Left renal pelvis (tissue), 4 donors: ENCODE measurements at regions not wholly inside any gene's neighbourhood (a gene's known extent, or its start where the extent isn't known, plus 50 kb on each side); places are given as distances from the start of the nearest gene placed in this dataset.
"Not testable (repeated sequence)": the region's sequence is repeated elsewhere in the genome, so short reads cannot be mapped to it uniquely, and the experiment has no call there.

Experiments
- DNase-seq, 4 donors: peaks; one replicate each; pipeline ENCODE4 v3.0.0-alpha.2; 2013; ENCODE audit warnings: low read depth in 4 of 4, low spot score in 3 of 4

DNA sequence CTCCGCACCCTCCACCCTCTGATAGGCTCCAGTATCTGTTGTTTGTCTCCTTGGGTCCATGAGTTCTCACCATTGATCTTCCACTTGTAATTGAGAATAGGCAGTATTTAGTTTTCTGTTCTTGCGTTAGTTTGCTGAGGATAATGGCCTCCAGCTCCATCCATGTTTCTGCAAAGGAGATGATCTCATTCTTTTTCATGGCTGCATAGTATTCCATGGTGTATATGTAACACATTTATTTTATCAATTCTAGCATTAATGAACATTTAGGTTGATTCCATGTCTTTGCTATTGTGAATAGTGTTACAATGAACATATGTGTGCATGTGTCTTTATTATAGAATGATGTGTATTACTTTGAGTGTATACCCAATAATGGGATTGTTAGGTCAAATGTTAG is 814.6 kb upstream of the FRG1 start:
- DNase-seq, result no peak

DNA sequence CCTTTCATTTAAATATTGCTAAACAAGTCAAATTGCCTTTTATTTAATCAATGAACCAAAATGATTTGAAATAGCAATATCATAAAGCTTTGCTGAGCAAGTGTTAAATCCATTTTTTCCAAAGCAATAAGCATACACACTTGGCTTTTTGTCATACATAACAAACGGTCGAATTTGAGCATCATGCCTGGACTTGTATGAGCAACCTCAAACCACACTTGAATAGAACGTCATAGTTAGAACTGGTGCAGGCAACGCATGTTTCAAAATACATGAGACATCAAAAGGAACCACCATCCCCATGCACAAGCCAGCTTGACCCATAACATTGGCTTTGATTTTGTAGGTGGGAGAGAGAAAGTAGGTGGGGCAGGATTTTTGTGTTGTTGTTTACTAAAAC is 812.3 kb upstream of the FRG1 start:
- no peak for DNase-seq

DNA sequence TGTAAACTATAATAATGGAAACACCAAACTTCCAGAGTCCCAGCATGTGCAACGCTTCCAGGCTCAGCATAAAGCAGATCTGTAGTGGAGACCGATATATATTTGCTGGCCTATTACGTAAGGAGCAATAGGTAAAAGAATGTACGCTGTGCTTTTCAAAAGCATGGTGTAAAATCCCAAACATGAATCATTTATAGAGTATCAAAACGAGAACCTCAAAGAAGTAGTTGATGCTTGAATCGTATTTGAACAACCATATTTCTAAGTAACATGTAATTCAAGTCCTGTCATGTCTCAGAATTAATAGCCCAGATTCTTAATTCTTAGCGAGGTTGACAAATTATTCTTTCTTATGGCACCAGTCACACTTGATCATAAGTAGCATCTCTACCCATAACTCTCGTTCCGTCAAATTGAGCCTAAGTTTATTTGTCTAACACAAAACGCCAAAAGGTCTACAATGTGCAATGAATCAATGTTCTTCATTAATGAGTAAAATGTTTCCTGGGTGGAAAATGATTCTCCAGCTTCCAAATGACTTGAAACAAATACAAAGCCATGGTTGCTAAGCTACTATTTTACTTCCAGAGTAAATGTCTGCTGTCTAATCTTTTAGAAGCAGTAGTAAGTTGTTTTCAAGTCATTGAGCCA is 811.5 kb upstream of the FRG1 start:
- no peak for DNase-seq

DNA sequence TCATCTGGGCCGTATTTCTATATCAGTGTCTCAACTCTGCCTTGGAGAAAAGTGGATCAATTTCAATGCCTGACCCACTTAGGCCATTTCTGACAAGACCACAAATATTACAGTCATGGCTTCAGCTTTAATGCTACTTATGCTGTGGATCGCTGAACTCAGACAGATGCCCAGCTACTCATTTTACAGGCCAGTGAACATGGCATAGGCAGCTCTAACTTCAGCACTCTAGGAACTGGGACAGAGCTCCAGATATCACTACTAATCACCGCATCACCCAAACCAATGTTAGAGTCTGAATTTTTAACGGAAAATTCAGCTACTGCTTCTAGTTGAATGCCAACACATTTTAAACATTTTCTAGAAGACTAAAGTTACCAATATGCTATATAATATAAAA is 809.6 kb upstream of the FRG1 start:
- no peak for DNase-seq

DNA sequence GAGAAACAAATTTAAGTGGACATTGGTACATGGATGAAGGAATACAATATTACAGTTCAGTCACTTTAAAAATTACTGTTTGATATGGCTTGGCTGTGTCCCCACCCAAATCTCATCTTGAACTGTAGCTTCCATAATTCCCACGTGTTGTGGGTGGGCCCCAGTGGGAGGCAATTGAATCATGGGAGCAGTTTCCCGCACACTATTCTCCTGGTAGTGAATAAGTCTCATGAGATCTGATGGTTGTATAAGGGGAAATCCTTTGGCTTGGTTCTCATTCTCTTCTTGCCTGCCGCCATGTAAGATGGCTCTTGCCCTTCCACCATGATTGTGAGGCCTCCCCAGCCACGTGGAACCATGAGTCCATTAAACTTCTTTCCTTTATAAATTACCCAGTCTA is 804.2 kb upstream of the FRG1 start:
- DNase-seq, result no peak

DNA sequence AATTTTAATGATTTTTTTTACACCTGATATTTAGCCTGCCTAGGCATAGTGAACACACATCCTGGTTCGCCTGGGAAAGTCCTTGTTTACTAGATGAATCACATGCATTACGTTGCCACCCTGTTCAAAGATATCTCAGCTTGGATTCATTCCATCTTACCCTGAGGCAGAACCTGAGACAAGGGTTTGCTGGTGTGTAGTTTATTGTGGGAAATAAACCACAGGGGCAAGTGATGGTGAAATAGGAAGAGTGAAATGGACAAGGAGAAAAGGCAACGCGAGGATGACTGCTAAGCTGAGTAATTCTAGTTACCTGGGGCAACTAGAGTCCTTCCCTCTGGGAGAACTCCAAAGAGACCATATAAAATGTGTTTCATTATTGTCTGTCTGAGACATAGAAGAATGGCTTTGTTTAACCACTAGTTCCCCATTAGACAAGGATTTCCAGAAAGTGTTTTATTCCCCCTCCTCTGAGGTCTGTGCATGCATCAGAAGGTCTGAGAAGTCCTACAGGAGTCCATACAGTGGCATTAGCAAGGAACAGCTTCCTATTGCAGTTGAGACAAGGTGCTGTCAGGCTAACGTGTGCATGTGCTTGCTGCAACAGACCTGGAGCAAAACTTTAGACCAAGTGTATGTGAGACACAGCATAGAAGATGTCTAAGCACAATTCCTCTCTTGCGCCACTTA is 797.3 kb upstream of the FRG1 start:
- DNase-seq, result no peak

DNA sequence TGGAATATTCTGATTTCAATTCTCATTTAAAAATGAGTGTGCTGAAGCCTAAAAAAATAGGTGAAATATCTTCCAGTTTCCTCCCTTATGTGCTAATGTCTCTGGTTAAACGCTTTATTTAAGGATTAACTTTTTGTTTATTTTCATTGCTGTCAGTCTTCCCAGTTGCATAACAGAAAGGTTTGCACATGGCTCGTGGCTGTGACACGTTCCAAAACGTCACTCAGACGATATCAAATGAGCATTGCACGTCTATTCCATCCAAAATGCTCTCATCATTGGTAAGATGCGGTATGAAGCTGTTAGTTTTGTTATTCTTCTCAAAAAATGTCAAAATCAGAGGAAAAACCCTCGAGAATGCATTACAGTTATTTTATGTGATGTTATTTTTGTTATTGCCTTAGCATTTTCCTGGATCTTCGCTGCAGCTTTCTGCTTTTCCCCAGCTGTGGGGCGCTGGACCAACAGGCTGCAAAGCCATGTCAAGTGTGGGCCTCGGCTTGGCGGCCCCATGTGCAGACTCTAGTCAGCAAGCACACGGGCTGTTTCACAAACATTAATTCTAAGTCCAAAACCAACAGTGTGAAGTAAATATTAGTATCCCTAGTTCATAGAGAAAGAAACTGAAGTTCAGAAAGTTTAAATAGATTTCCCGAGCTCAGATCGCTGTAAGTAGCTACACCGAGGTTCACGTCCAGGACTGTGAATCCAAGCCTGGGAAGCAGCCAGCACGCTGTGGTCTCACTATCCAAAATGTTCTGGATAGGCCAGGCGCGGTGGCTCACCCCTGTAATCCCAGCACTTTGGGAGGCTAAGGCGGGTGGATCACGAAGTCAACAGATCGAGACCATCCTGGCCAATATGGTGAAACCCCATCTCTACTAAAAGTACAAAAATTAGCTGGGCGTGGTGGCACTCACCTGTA is 793.4 kb upstream of the FRG1 start:
- no peak for DNase-seq

DNA sequence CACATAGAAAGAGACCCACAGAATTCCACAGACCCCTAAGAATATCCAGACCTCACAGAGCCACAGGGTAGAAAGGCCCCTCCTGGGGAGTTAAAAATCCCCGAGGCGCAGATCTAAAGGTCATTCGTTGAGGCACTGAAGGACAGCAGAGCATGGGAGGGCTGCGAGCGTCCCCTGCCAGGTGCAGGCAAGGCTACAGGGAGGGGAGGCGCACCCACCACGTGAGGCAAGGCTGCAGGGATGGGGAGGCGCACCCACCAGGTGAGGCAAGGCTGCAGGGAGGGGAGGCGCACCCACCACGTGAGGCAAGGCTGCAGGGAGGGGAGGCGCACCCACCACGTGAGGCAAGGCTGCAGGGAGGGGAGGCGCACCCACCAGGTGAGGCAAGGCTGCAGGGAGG is 785.6 kb upstream of the FRG1 start:
- not testable (repeated sequence) for DNase-seq

DNA sequence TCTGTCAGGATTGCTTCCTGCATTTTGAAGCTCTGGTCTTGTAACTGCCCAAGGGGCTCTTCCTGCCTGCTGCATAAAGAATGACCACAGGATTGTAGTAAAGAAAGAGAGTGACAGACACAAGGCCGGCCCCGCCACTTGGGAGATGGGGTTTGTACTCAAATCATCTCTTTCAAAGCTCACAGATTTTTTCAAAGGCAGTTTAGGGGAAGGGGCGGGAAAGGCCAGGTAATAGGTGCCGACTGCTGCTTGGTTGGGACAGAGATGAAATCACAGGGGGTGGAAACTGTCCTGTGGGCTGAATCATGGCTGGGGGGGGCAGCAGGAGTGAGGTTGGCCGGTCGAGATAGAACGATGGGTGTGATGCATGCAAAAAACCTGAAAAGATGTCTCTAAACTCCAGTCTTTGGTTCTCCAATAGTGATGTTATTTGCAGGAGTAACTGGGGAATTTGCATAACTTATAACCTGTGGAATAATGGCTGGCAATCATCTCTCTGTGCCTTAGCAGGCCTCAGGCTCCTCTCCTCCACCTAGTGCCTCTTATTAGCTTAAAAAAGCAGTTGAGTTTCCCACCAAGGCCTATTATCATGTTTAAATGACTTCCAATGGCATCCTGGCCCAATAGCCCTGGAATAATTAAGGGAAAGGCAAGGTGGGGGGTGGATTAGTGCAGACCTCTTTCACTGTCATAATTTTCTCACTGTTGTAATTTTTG is 778.4 kb upstream of the FRG1 start:
- no peak for DNase-seq

DNA sequence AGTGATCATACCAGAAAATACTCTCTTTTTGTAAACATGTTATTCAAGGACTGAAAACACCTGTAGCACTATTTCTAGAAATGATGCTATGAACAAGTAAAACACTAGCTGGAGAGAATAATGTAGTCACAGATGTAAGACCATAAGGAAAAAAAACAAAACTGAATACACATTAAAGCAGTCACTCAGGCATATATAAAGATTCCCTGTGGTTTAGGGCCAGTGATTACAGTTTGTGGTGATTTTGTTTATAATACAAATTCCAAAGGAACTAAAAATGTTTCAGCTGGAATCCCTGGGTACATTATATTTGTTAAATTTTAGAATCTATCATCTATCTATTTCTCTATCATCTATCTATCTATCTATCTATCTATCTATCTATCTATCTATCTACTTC is 777.8 kb upstream of the FRG1 start:
- DNase-seq, result no peak

DNA sequence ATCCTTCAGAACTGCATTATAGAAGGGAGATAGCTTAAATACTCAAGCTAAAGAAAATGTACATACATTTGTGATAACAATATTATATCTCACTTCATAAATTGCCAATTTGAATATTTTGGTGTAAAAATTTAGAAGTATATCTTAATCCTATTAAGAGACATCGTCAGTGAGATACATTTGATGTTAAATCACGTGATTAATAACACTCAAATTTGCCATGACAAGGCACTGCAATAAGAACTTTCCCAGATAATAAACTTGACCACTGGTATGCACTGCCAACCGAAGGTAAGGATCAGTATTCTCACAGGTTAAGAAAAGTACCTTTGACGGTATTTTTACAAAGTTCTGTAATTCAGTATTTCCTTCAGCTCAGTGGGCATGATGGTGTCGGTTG is 764.7 kb upstream of the FRG1 start:
- DNase-seq, result no peak

DNA sequence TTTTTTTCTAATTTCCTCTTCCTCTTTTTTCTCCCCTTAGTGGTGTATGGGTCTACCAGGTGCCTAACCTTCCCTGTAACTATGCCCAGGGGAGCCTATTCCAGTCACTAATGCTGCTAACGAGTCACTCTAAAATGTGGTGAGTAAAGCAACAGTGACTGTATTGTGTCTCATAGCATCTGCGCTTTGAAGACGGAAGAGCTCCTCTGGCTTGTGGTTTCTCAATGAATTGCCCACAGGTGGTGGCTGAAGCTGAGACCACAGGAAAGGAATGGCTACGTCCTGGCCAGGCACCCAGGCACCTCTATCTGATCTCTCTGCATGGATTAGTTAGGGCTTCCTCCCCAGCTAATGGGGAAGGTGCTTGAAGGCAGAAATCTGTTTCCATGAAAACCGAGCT is 763.5 kb upstream of the FRG1 start:
- no peak for DNase-seq

DNA sequence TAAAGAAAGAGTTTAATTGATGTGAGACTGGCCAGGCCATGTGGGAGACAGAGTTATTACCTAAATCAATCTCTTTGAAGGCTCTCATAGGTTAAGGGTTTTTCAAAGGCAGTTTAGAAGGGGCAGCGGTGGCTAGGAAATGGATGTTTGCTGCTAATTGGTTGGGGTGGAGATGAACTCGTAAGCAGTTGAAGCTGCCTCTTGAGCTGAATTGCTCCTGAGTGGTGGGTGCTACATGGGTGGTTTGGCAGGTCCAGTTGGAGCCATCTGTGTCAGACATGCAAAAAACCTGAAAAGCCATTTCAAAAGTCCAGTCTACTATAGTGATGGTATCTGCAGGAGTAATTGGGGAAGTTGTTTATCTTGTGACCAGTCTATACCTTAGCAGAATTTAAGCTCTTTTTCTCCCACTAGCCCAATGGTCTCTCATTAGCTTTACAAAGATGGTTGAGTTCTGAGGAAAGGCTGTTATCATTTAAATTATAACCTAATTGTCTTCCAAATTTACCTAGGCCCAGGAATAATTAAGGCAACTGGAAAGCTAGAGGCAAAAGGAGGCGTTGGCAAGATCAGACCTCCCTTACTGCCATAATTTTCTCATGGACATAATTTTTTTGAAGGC is 762.4 kb upstream of the FRG1 start:
- no peak for DNase-seq

DNA sequence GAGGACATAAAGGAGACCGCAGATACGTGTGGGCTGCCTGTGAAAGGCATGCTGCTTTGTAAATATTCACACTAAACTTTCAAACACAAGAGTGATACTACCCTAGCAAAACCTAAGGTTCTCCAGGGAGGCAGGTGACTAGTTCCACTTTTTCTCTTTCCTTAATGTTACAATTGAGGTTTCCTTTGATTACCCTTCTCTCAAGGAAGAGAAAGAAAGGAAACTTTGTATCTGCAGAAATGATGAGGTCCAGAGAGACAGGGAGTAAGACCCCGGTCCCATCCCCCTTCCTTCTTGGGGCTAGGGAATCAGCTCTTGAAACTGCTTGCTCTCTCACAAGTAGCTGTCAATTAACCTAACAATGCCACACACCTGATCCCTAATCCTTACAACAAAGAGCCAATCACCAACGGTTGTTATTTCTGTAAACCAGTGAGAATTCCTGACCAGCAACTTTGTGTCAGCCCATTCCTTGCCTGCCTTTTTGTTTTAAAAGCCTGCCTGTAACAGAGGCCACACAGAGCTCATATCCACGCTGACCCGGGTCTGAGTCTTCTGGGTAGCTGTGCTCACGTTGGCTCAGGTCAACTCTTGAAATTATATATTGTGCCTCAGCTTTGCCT is 754.8 kb upstream of the FRG1 start:
- DNase-seq, result no peak

DNA sequence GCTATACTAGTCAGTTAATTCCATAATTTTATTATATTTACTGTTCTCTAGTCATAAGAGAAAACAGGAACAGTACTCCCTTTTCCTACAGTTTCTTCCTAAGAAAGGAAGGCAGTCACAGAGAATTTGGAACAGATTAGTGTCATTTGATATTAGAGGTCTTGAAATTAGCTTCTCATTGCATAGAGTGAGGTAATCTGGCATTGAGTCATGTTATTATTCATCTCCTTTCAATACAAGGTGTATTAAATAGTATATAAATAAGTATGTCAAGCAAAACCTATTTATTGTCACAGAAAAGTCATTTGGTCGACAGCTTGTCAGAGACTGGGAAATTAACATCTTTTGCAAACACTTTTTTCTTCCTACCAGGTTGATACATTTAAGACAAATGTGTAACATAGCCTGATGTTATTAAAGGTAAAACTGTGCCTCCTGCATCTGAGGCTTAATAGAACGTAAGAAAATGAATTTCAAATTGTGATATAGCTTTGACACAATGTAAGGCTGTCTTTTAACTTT is 753.1 kb upstream of the FRG1 start:
- no peak for DNase-seq

DNA sequence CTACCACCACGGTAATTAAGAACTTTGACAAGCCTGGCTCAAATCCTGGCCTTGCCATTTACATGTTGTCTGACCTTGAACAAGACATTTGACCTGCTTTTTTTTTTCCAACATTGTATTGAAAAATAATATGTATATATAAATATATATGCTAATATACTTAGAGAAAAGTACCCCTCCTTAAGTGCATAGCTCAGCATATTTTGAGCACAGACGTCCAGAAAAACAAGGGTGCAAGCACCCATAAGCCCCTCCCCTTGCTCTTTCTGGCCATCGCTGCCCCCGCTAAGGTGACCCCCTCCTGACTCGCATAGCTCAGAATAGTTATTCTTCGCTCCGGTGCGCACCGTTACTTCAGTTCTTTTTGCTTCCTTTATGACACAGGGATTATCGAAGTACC is 742.0 kb upstream of the FRG1 start:
- no peak for DNase-seq

DNA sequence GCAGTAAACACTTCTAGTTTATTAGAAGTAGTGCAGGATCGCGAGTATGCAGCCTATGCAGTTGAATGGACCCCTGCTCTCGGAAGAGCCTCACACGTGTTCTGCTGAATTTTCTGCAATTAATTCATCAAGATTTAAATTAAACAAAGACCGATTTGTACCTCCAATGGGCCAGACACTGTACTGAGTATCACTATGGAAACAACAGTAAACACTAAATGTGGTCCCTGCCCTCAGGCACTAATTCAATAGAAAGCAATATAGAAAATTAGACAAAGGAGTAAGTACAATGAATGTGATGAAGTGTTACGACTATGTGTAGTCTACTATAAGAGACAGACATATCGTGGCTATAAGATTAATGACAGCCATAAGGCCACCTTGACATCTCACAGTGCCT is 740.3 kb upstream of the FRG1 start:
- DNase-seq, result no peak

DNA sequence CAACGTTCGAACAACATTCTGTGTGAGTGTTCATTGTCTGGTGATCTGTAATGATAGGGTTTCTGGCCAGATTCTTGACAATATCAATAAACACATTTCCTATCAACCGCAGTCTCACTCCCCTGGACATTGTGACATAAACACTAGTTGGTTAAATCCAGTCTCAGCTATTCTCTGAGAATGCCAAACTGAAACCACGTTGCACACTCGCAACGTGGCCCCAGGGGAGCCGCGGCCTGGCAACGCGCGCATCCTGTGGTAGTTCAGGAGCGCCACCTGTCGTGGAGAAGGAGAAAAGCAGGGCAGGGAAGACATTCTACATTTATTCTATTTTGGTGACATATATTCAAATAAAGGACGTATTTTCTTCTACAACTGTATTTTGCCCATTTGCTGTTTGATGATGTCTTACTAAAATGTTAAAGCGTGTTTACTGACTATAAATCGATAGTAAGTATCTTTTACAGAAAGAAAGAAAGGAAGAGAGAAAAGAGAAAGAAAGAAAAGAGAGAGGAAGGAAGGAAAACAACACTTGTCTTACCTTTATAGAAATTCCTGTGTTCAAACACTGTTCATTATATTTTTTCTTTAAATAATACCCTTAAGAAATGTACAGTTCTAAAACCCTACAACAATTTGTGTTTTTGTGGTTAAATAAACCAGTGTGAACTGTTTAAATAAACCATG is 738.3 kb upstream of the FRG1 start:
- DNase-seq, result peak; percentile 4 to 22 (median 16)

DNA sequence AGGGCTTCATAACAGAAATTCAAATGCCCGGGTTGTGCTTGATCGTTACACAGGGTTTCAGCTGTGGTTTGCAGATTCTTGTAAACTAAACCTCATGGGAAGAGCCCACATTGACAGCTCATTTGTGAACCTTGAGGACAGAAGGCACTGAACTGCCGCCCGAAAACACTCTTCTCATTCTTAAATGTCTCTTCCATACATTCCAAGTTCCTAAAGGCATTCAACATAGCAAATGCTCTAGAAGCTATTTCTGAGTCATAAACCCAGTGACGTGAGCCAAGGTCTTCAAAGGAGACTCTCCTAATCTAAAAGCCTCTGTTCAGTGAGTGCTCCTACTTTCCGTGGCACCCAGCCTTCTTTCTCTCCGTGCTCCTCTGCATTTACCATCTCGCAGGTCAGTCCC is 737.8 kb upstream of the FRG1 start:
- no peak for DNase-seq
